ENCODE measurements at regions not wholly inside any gene's neighbourhood (a gene's known extent, or its start where the extent isn't known, plus 50 kb on each side); places are given as distances from the start of the nearest gene placed in this dataset.
"Not testable (repeated sequence)": the region's sequence is repeated elsewhere in the genome, so short reads cannot be mapped to it uniquely, and the experiment has no call there.

- DNase-seq = peak; percentile 29 to 72
- peak; percentile 52 for ATAC-seq
- intact Hi-C loops (cut with DNase I, micrococcal nuclease) = loop anchor here in 1 of 2 donors (2.0 kb wide), 1 partner anchor 528 kb away; no protein-coding TSS in a partner anchor
Measured at GRCh38 chr12:114508529-114509129, 102.7 kb upstream of the TBX5 start.

GRCh38 chr12:114506651-114507050 lies 100.7 kb upstream of the TBX5 start:
- DNase-seq = no peak
- intact Hi-C loops (cut with DNase I, micrococcal nuclease) = no loop called here
- ATAC-seq = no peak

- intact Hi-C loops (cut with DNase I, micrococcal nuclease) = no loop called here
- ATAC-seq = no peak
- DNase-seq = no peak
Measured at GRCh38 chr12:114504311-114504710, 98.4 kb upstream of the TBX5 start.

GRCh38 chr12:114501474-114501807 lies 95.5 kb upstream of the TBX5 start:
- no peak for ATAC-seq
- no peak for DNase-seq
- intact Hi-C loops (cut with DNase I, micrococcal nuclease) = no loop called here

- no peak for DNase-seq
- intact Hi-C loops (cut with DNase I, micrococcal nuclease) = no loop called here
- no peak for ATAC-seq
Measured at GRCh38 chr12:114500775-114501473, 95.0 kb upstream of the TBX5 start.

- intact Hi-C loops (cut with DNase I, micrococcal nuclease) = no loop called here
- ATAC-seq = no peak
Measured at GRCh38 chr12:114500131-114500530, 94.2 kb upstream of the TBX5 start.

GRCh38 chr12:114499338-114499737 lies 93.4 kb upstream of the TBX5 start:
- intact Hi-C loops (cut with DNase I, micrococcal nuclease) = no loop called here
- ATAC-seq (no peak), DNase-seq (no peak)

More at GRCh38 chr12:114500131-114500530, 94.2 kb upstream of the TBX5 start:
- no peak for DNase-seq

- no peak for ATAC-seq
- intact Hi-C loops (cut with DNase I, micrococcal nuclease) = no loop called here
- no peak for DNase-seq
Measured at GRCh38 chr12:114491916-114492315, 86.0 kb upstream of the TBX5 start.

- intact Hi-C loops (cut with DNase I, micrococcal nuclease); ATAC-seq; DNase-seq: not testable (repeated sequence)
Measured at GRCh38 chr12:114484822-114485459, 79.0 kb upstream of the TBX5 start.

- intact Hi-C loops (cut with DNase I, micrococcal nuclease) = no loop called here
- DNase-seq (no peak), ATAC-seq (no peak)
Measured at GRCh38 chr12:114483996-114484395, 78.1 kb upstream of the TBX5 start.

- DNase-seq (no peak), ATAC-seq (no peak)
- intact Hi-C loops (cut with DNase I, micrococcal nuclease) = no loop called here
Measured at GRCh38 chr12:114481200-114481535, 75.2 kb upstream of the TBX5 start.

- intact Hi-C loops (cut with DNase I, micrococcal nuclease) = no loop called here
- no peak for ATAC-seq
- DNase-seq = no peak
Measured at GRCh38 chr12:114480337-114481199, 74.6 kb upstream of the TBX5 start.

- intact Hi-C loops (cut with DNase I, micrococcal nuclease) = no loop called here
- ATAC-seq (no peak), DNase-seq (no peak)
Measured at GRCh38 chr12:114479831-114480230, 73.9 kb upstream of the TBX5 start.

GRCh38 chr12:114478865-114479264 lies 72.9 kb upstream of the TBX5 start:
- intact Hi-C loops (cut with DNase I, micrococcal nuclease) = no loop called here
- ATAC-seq (no peak), DNase-seq (no peak)

GRCh38 chr12:114477989-114478395 lies 72.0 kb upstream of the TBX5 start:
- intact Hi-C loops (cut with DNase I, micrococcal nuclease) = no loop called here
- ATAC-seq = no peak

GRCh38 chr12:114476159-114476558 lies 70.2 kb upstream of the TBX5 start:
- intact Hi-C loops (cut with DNase I, micrococcal nuclease) = no loop called here
- ATAC-seq (no peak), DNase-seq (no peak)

More at GRCh38 chr12:114477989-114478395, 72.0 kb upstream of the TBX5 start:
- DNase-seq = no peak

GRCh38 chr12:114473717-114474116 lies 67.8 kb upstream of the TBX5 start:
- ATAC-seq (no peak), DNase-seq (no peak)
- intact Hi-C loops (cut with DNase I, micrococcal nuclease) = no loop called here

- intact Hi-C loops (cut with DNase I, micrococcal nuclease) = no loop called here
Measured at GRCh38 chr12:114473018-114473417, 67.1 kb upstream of the TBX5 start.

GRCh38 chr12:114457620-114458019 lies 51.7 kb upstream of the TBX5 start:
- intact Hi-C loops (cut with DNase I, micrococcal nuclease) = no loop called here
- DNase-seq (no peak), ATAC-seq (no peak)

More at GRCh38 chr12:114473018-114473417, 67.1 kb upstream of the TBX5 start:
- ATAC-seq (no peak), DNase-seq (no peak)

All from left colon (tissue), 2 donors.